Breast epithelium (tissue), 3 donors: ENCODE measurements at regions not wholly inside any gene's neighbourhood (a gene's known extent, or its start where the extent isn't known, plus 50 kb on each side); places are given as distances from the start of the nearest gene placed in this dataset.

Experiments
- POLR2A ChIP-seq: fragments of 450-650 bp; IDR thresholded peaks from one replicate; pipeline ENCODE4 v1.6.1; 2016; ENCODE audit warnings: antibody characterized with exemption, mild to moderate bottlenecking, moderate library complexity
- TF ChIP-seq, protein P1 (sequence below), 3 donors: fragments of 450-650 bp; IDR thresholded peaks; one replicate each; pipeline ENCODE4 v1.5.1; 2016 to 2017; ENCODE audit warnings: antibody characterized with exemption in 3 of 3, mild to moderate bottlenecking in 3 of 3, moderate library complexity in 3 of 3

DNA sequence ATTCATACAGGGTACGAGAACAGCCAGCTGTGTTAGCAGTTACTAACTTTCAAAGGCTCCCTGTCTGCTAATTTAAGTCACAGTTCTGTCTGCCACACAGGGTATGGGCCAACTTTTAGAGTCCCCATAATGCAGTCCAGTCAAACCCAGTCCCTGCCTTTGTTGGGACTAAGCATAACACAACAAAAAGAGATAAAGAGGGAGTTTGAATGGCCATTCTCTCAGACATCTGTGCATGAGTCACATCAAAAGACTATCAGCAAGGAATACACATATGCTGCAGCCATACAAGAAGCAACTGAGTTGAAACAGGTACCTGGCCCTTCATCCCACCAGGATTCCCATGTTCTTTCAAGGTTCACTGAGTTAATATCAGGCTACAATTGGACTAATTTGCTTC lies 744.5 kb upstream of the C9orf72 start:
- TF ChIP-seq, protein P1, sequence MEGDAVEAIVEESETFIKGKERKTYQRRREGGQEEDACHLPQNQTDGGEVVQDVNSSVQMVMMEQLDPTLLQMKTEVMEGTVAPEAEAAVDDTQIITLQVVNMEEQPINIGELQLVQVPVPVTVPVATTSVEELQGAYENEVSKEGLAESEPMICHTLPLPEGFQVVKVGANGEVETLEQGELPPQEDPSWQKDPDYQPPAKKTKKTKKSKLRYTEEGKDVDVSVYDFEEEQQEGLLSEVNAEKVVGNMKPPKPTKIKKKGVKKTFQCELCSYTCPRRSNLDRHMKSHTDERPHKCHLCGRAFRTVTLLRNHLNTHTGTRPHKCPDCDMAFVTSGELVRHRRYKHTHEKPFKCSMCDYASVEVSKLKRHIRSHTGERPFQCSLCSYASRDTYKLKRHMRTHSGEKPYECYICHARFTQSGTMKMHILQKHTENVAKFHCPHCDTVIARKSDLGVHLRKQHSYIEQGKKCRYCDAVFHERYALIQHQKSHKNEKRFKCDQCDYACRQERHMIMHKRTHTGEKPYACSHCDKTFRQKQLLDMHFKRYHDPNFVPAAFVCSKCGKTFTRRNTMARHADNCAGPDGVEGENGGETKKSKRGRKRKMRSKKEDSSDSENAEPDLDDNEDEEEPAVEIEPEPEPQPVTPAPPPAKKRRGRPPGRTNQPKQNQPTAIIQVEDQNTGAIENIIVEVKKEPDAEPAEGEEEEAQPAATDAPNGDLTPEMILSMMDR (IDR thresholded peaks at IDR 0.05) = no peak
- TF ChIP-seq POLR2A = no peak
